CD4-positive, alpha-beta T cell (primary cell): ENCODE measurements at regions not wholly inside any gene's neighbourhood (a gene's known extent, or its start where the extent isn't known, plus 50 kb on each side); places are given as distances from the start of the nearest gene placed in this dataset.

Source experiments
- ATAC-seq: fragments of 200-7000 bp; cut with Tn5 transposase; one replicate; pipeline ENCODE4 v1.10.0; 2022; ENCODE audit warnings: mild to moderate bottlenecking; ENCODE audit not compliant: poor library complexity
- CTCF ChIA-PET: fragments of 350-600 bp; sonication (Branson Sonifier 250); formaldehyde crosslinking; loops from one replicate; lab custom pipeline; 2021; ENCODE audit warnings: antibody characterized with exemption, inconsistent platforms; lab: Charles Lee
- POLR2A ChIA-PET: fragments of 350-600 bp; sonication (Branson Sonifier 250); formaldehyde crosslinking; loops from one replicate; lab custom pipeline; 2021; ENCODE audit warnings: antibody characterized with exemption, inconsistent platforms; lab: Charles Lee
- DNase-seq, 14 experiments: peaks; one replicate each; pipeline ENCODE4 v3.0.0-alpha.2; 2013 to 2020; ENCODE audit warnings: mixed read lengths in 2 of 14
- H3K27ac ChIP-seq, 2 donors: one replicate each; pipeline versions ENCODE4 v1.5.1 to v1.7.0; 2013; ENCODE audit warnings: low read length in 2 of 2, low read depth in 1 of 2, mild to moderate bottlenecking in 1 of 2
- H3K27me3 ChIP-seq, 2 experiments: 1 replicate in 1 of 2; 2 replicates in 1 of 2; pipeline versions ENCODE4 v1.6.1 to v1.7.0; 2013; ENCODE audit warnings: low read length in 2 of 2, control low read depth in 1 of 2, mild to moderate bottlenecking in 1 of 2, moderate library complexity in 1 of 2; ENCODE audit not compliant: insufficient read depth in 2 of 2, control insufficient read depth in 1 of 2
- H3K36me3 ChIP-seq: one replicate; pipeline ENCODE4 v1.6.1; 2013; ENCODE audit warnings: low read length, control low read depth; ENCODE audit not compliant: insufficient read depth
- H3K4me1 ChIP-seq: one replicate; pipeline ENCODE4 v1.6.1; 2013; ENCODE audit warnings: low read length, control low read depth; ENCODE audit not compliant: insufficient read depth
- H3K4me3 ChIP-seq: one replicate; pipeline ENCODE4 v1.5.1; 2013; ENCODE audit warnings: mild to moderate bottlenecking, low read length, moderate library complexity
- H3K9me3 ChIP-seq, 2 experiments: 1 replicate in 1 of 2; 2 replicates in 1 of 2; pipeline versions ENCODE4 v1.6.1 to v1.7.0; 2013; ENCODE audit warnings: low read length in 2 of 2, mild to moderate bottlenecking in 2 of 2, control low read depth in 1 of 2, moderate library complexity in 1 of 2; ENCODE audit not compliant: control insufficient read depth in 1 of 2, insufficient read depth in 1 of 2
- H3K27ac Mint-ChIP-seq: one replicate; pipeline ENCODE4 v1.8.0; 2020; ENCODE audit warnings: mixed read lengths
- H3K27me3 Mint-ChIP-seq: one replicate; pipeline ENCODE4 v1.8.0; 2021; ENCODE audit warnings: mixed read lengths
- H3K36me3 Mint-ChIP-seq: one replicate; pipeline ENCODE4 v1.8.0; 2021; ENCODE audit warnings: low read depth, mixed read lengths
- H3K4me1 Mint-ChIP-seq: one replicate; pipeline ENCODE4 v1.8.0; 2021; ENCODE audit warnings: low read depth, mixed read lengths
- H3K4me3 Mint-ChIP-seq: one replicate; pipeline ENCODE4 v1.8.0; 2020; ENCODE audit warnings: mild to moderate bottlenecking, mixed read lengths
- H3K9me3 Mint-ChIP-seq: one replicate; pipeline ENCODE4 v1.8.0; 2020; ENCODE audit warnings: mixed read lengths
- intact Hi-C, 2 experiments: fragments of 100-400 bp; cut with DNase I in 1 of 2; cut with micrococcal nuclease in 1 of 2; formaldehyde crosslinking; loops; one replicate each; pipeline versions ENCODE4 v1.15.1 to v1.9.0; 2023 to 2025; cut with DNase I, micrococcal nuclease
- TF ChIP-seq, protein P1 (sequence below): fragments of 200-600 bp; IDR thresholded peaks from one replicate; pipeline ENCODE4 v1.8.0; 2022; ENCODE audit warnings: antibody characterized with exemption, mild to moderate bottlenecking

DNA sequence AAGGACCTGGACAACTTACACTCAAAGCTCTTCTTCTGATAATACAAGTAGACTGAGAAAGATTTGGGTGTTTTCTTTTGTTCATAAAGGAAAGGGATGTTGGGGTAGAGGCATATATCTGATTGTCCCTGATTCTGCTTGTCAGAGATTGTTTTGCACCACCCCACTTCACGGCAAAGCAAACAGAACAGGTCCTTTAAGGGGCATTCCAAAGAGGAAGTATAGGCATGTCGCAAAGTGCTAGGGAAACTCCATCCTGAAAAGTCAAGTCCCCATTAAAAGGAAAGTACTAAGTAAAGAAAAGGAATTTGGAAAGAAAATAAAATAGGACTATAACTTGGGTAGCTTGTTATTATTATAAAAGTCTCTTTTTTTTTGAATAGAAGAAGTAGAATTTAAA lies 233.0 kb downstream of the DNAJB9 start:
- no peaks in the 10 kb centered on the region for H3K4me1 ChIP-seq
- no peaks in the 10 kb centered on the region for H3K36me3 Mint-ChIP-seq
- TF ChIP-seq, protein P1, sequence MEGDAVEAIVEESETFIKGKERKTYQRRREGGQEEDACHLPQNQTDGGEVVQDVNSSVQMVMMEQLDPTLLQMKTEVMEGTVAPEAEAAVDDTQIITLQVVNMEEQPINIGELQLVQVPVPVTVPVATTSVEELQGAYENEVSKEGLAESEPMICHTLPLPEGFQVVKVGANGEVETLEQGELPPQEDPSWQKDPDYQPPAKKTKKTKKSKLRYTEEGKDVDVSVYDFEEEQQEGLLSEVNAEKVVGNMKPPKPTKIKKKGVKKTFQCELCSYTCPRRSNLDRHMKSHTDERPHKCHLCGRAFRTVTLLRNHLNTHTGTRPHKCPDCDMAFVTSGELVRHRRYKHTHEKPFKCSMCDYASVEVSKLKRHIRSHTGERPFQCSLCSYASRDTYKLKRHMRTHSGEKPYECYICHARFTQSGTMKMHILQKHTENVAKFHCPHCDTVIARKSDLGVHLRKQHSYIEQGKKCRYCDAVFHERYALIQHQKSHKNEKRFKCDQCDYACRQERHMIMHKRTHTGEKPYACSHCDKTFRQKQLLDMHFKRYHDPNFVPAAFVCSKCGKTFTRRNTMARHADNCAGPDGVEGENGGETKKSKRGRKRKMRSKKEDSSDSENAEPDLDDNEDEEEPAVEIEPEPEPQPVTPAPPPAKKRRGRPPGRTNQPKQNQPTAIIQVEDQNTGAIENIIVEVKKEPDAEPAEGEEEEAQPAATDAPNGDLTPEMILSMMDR, result no peak

DNA sequence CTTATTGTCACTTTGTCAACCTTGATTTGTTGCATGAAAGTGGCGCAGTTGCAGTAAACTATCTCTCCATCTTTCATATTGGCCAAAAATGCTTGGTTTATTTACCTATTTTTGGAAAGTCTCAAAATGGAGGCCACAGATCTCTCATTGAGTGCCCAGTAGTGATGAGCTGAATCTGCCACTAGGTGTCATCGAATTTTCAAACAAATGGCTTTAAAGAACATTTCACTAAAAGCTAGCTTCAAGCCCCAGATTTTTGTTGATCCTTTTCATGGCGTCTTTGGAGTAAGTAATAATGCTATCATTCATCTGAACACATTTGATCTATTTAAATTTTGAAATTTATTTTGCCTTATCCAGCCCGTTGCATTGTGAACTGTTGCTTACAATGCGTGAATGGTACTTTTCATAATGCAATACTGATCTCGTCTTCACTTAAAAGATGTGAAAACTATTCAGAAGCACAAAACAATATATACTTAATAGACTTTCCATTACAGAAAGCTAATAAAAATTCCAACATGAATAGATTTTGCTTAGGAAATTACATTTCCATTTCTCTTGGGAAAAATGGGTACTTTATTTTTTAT lies 236.2 kb downstream of the DNAJB9 start:
- Mint-ChIP-seq H3K9me3 (no peaks in the 10 kb centered on the region), H3K27ac (no peak overlapping the region), H3K4me3 (no peak overlapping the region), H3K27me3 (peaks cover 8% of the 10 kb centered on the region), H3K4me1 (no peaks in the 10 kb centered on the region), H3K36me3 (no peaks in the 10 kb centered on the region)
- Histone ChIP-seq H3K27ac (no peak overlapping the region), H3K9me3 (no peaks in the 10 kb centered on the region), H3K4me3 (no peak overlapping the region), H3K4me1 (no peaks in the 10 kb centered on the region), H3K27me3 (no peaks in the 10 kb centered on the region), H3K36me3 (no peaks in the 10 kb centered on the region)
- ChIA-PET CTCF (no interaction called here), POLR2A (no interaction called here)
- DNase-seq, result no peak
- ATAC-seq, result no peak
- intact Hi-C loops, result no loop called here
- TF ChIP-seq, protein P1, result no peak

More for the DNA sequence above, 233.0 kb downstream of the DNAJB9 start:
- ChIA-PET CTCF (no interaction called here), POLR2A (no interaction called here)
- H3K4me3 Mint-ChIP-seq, result no peak overlapping the region
- Histone ChIP-seq H3K9me3 (no peaks in the 10 kb centered on the region), H3K27me3 (no peaks in the 10 kb centered on the region), H3K36me3 (no peaks in the 10 kb centered on the region), H3K4me3 (no peak overlapping the region), H3K27ac (no peak overlapping the region)
- H3K27me3 Mint-ChIP-seq, result peaks cover 8% of the 10 kb centered on the region
- no peak for DNase-seq
- ATAC-seq, result no peak
- H3K4me1 Mint-ChIP-seq, result no peaks in the 10 kb centered on the region
- H3K27ac Mint-ChIP-seq, result no peak overlapping the region
- peaks cover 5% of the 10 kb centered on the region for H3K9me3 Mint-ChIP-seq
- intact Hi-C loops, result no loop called here

DNA sequence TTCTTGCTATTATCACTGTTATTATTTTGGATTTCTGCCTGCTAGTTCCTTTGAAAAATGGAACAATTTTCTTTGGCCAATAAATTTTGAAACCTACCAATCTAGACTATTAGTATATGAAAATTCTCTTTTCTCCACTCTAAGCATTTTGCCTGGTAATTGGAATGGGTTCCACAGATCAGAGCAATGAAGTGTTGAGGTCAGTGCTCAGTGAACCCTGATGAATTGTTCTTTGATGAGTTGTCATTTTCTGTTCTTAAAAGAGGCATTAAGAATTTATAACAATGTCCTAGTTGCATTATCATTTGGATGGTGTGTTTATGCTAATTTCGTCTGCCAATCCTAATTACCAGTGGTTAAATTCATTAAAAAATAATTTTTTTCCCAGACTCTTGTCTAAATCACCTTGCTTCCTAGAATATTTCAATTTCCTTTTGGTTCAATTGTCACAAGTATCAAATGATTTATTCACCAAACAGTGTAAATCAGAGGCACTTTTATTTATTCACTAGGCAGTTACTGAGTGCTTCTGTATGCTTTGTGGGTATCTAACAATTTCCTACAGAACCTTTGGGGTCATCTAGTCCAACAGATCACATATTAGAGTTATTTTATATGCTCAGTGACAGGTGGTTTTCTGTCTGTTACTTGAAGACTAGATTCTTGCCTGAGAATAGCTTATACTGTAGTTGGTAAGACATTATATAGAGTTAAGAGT lies 239.0 kb downstream of the DNAJB9 start:
- no peaks in the 10 kb centered on the region for H3K4me1 ChIP-seq
- no peak overlapping the region for H3K27ac ChIP-seq
- no peaks in the 10 kb centered on the region for H3K4me1 Mint-ChIP-seq
- peaks cover 0 to 5% of the 10 kb centered on the region in 2 experiments for H3K9me3 ChIP-seq
- CTCF ChIA-PET, result no interaction called here
- H3K4me3 Mint-ChIP-seq, result no peak overlapping the region
- no peaks in the 10 kb centered on the region for H3K9me3 Mint-ChIP-seq
- no peaks in the 10 kb centered on the region for H3K36me3 Mint-ChIP-seq
- POLR2A ChIA-PET, result no interaction called here
- H3K4me3 ChIP-seq, result no peak overlapping the region
- peaks cover 4% of the 10 kb centered on the region for H3K27me3 Mint-ChIP-seq
- no peak for ATAC-seq
- TF ChIP-seq, protein P1, result no peak
- H3K36me3 ChIP-seq, result no peaks in the 10 kb centered on the region
- H3K27me3 ChIP-seq, result no peaks in the 10 kb centered on the region
- intact Hi-C loops, result no loop called here
- H3K27ac Mint-ChIP-seq, result no peak overlapping the region
- DNase-seq, result no peak
